ENCODE measurements at regions not wholly inside any gene's neighbourhood (a gene's known extent, or its start where the extent isn't known, plus 50 kb on each side); places are given as distances from the start of the nearest gene placed in this dataset.

GRCh38 chr13:44141725-44142539 is 231.7 kb upstream of the SERP2 start:
- Histone ChIP-seq H3K9me3 (ENCODE audit: low read depth) (no peaks in the 10 kb centered on the region), H3K27me3 (no peaks in the 10 kb centered on the region), H3K4me1 (ENCODE audit: low read depth) (peaks cover 22% of the 10 kb centered on the region), H3K27ac (peak overlapping the region; percentile 98), H3K36me3 (no peaks in the 10 kb centered on the region), H3K4me3 (peak overlapping the region; percentile 26)
- peak; percentile 98 for DNase-seq (ENCODE audit: low read depth in 1 of 2, low spot score in 1 of 2)
- TF ChIP-seq, protein P1, sequence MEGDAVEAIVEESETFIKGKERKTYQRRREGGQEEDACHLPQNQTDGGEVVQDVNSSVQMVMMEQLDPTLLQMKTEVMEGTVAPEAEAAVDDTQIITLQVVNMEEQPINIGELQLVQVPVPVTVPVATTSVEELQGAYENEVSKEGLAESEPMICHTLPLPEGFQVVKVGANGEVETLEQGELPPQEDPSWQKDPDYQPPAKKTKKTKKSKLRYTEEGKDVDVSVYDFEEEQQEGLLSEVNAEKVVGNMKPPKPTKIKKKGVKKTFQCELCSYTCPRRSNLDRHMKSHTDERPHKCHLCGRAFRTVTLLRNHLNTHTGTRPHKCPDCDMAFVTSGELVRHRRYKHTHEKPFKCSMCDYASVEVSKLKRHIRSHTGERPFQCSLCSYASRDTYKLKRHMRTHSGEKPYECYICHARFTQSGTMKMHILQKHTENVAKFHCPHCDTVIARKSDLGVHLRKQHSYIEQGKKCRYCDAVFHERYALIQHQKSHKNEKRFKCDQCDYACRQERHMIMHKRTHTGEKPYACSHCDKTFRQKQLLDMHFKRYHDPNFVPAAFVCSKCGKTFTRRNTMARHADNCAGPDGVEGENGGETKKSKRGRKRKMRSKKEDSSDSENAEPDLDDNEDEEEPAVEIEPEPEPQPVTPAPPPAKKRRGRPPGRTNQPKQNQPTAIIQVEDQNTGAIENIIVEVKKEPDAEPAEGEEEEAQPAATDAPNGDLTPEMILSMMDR (IDR thresholded peaks at IDR 0.05; ENCODE audit: low read depth, low read length) = no peak

GRCh38 chr13:44142540-44142867 is 231.1 kb upstream of the SERP2 start:
- Histone ChIP-seq H3K4me3 (peak overlapping the region; percentile 26), H3K9me3 (ENCODE audit: low read depth) (no peaks in the 10 kb centered on the region), H3K4me1 (ENCODE audit: low read depth) (peaks cover 22% of the 10 kb centered on the region), H3K27me3 (no peaks in the 10 kb centered on the region), H3K36me3 (no peaks in the 10 kb centered on the region), H3K27ac (peak overlapping the region; percentile 55)
- TF ChIP-seq, protein P1 (IDR thresholded peaks at IDR 0.05; ENCODE audit: low read depth, low read length) = no peak
- no peak for DNase-seq (ENCODE audit: low read depth in 1 of 2, low spot score in 1 of 2)

DNA sequence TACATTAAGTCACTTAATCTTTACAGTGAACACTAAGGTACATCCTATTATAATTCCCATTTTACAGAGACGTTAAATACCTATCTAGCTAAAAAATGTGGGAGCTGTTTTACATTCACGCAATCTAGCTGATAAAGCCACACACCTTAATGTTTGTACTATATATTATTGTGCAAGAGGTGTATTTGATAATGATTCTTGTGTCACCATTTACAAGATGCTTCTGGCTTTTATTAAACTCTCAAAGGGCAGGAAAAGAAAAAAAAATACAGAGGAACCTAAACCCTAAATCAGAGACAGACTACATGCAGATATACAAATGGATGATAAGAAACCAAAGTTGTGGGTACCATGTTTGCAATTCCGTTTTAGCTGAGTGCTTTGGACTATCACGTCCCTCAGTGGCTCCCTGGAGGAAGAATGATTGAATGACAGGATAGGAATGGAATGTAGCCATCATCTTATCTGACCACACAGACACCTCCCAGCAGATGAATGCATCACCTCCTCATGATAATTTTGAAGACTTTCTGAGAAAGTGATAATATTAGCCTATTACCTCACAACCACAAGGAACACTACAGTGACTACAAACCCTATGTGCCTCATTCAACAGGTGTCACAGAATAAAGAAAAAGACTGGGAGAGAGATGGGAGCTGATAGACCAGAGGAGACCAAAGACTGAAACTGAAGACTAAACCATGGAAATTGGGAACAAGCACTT is 230.5 kb upstream of the SERP2 start:
- no peaks in the 10 kb centered on the region for H3K27me3 ChIP-seq
- DNase-seq (ENCODE audit: low read depth in 1 of 2, low spot score in 1 of 2) = peak in 1 of 2 donors; percentile 29
- peak overlapping the region; percentile 26 for H3K4me3 ChIP-seq
- peaks cover 22% of the 10 kb centered on the region for H3K4me1 ChIP-seq (ENCODE audit: low read depth)
- H3K9me3 ChIP-seq (ENCODE audit: low read depth) = no peaks in the 10 kb centered on the region
- no peaks in the 10 kb centered on the region for H3K36me3 ChIP-seq
- no peak overlapping the region for H3K27ac ChIP-seq
- TF ChIP-seq, protein P1 (IDR thresholded peaks at IDR 0.05; ENCODE audit: low read depth, low read length) = no peak

DNA sequence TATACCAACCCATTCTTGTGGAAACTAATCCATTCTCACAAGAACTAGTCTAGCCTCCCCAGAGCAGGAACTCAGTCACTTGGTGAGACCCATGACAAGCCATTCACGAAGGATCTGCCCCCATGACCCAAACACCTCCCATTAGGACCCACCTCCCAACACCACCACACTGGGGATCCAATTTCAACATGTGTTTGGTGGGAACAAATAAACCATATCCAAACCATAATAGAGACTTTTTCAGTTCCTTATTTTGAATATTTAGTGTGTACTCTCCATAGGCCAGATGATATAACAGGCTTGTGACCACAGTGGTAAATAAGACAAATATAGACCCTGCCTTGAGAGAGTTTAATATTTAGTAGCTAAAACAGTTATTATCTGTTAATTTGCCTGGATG is 227.5 kb upstream of the SERP2 start:
- TF ChIP-seq, protein P1 (IDR thresholded peaks at IDR 0.05; ENCODE audit: low read depth, low read length) = no peak
- Histone ChIP-seq H3K36me3 (no peaks in the 10 kb centered on the region), H3K4me1 (ENCODE audit: low read depth) (peaks cover 16% of the 10 kb centered on the region), H3K9me3 (ENCODE audit: low read depth) (no peaks in the 10 kb centered on the region), H3K27ac (no peak overlapping the region), H3K27me3 (no peaks in the 10 kb centered on the region), H3K4me3 (no peak overlapping the region)
- DNase-seq (ENCODE audit: low read depth in 1 of 2, low spot score in 1 of 2) = no peak

GRCh38 chr13:44147233-44147632 is 226.4 kb upstream of the SERP2 start:
- no peaks in the 10 kb centered on the region for H3K36me3 ChIP-seq
- H3K4me3 ChIP-seq = no peak overlapping the region
- H3K27me3 ChIP-seq = no peaks in the 10 kb centered on the region
- TF ChIP-seq, protein P1 (IDR thresholded peaks at IDR 0.05; ENCODE audit: low read depth, low read length) = no peak
- no peak for DNase-seq (ENCODE audit: low read depth in 1 of 2, low spot score in 1 of 2)
- no peak overlapping the region for H3K27ac ChIP-seq
- H3K4me1 ChIP-seq (ENCODE audit: low read depth) = peaks cover 11% of the 10 kb centered on the region
- no peaks in the 10 kb centered on the region for H3K9me3 ChIP-seq (ENCODE audit: low read depth)
